T-cell (primary cell): ENCODE measurements at regions not wholly inside any gene's neighbourhood (a gene's known extent, or its start where the extent isn't known, plus 50 kb on each side); places are given as distances from the start of the nearest gene placed in this dataset.
"Not testable (repeated sequence)": the region's sequence is repeated elsewhere in the genome, so short reads cannot be mapped to it uniquely, and the experiment has no call there.

Experiments used
- ATAC-seq, 4 experiments: fragments of 200-7000 bp in 3 of 4; fragments of 150-1000 bp in 1 of 4; cut with Tn5 transposase; replicated peaks in 1 of 4; 1 replicate in 3 of 4; 2 replicates in 1 of 4; pipeline ENCODE4 v1.10.0; 2021; ENCODE audit warnings: moderate library complexity in 3 of 4, mild to moderate bottlenecking in 2 of 4, moderate number of reproducible peaks in 1 of 4
- CTCF ChIA-PET, 2 donors: fragments of 300-600 bp; sonication (Branson Sonifier 250); formaldehyde crosslinking; loops; one replicate each; lab custom pipeline; 2022; ENCODE audit warnings: antibody characterized with exemption in 2 of 2; lab: Charles Lee
- POLR2A ChIA-PET, 2 donors: fragments of 300-600 bp; sonication (Branson Sonifier 250); formaldehyde crosslinking; loops; one replicate each; lab custom pipeline; 2022; ENCODE audit warnings: antibody characterized with exemption in 2 of 2; lab: Charles Lee
- DNase-seq, 35 experiments: peaks; one replicate each; pipeline versions ENCODE4 v3.0.0 to v3.0.0-alpha.2; 2013 to 2023
- H3K27ac ChIP-seq: one replicate; pipeline ENCODE4 v1.5.1; 2013; ENCODE audit warnings: low read length
- H3K27me3 ChIP-seq, 2 experiments: replicated peaks in 1 of 2; 1 replicate in 1 of 2; 2 replicates in 1 of 2; pipeline versions ENCODE4 v1.6.1 to v1.7.0; 2013; ENCODE audit warnings: low read length in 1 of 2, mixed read lengths in 1 of 2; ENCODE audit not compliant: control insufficient read depth in 2 of 2, insufficient read depth in 2 of 2; ENCODE audit errors: extremely low read depth in 1 of 2
- H3K36me3 ChIP-seq, 2 donors: 1 replicate in 1 of 2; 2 replicates in 1 of 2; pipeline versions ENCODE4 v1.6.1 to v1.7.0; 2013; ENCODE audit warnings: low read length in 1 of 2; ENCODE audit not compliant: control insufficient read depth in 2 of 2, insufficient read depth in 1 of 2; ENCODE audit errors: extremely low read depth in 1 of 2
- H3K4me1 ChIP-seq, 2 experiments: 1 replicate in 1 of 2; 2 replicates in 1 of 2; pipeline versions ENCODE4 v1.6.1 to v1.7.0; 2013; ENCODE audit warnings: low read length in 2 of 2, mixed read lengths in 1 of 2; ENCODE audit not compliant: insufficient read depth in 2 of 2, control insufficient read depth in 1 of 2; ENCODE audit errors: extremely low read depth in 1 of 2
- H3K4me3 ChIP-seq, 2 donors: 1 replicate in 1 of 2; 2 replicates in 1 of 2; pipeline versions ENCODE4 v1.5.1 to v1.7.0; 2013; ENCODE audit warnings: mild to moderate bottlenecking in 2 of 2, low read length in 1 of 2, moderate library complexity in 1 of 2; ENCODE audit not compliant: control insufficient read depth in 1 of 2; ENCODE audit errors: extremely low read depth in 1 of 2
- H3K9me3 ChIP-seq: 2 replicates; pipeline ENCODE4 v1.7.0; 2013
- H3K27ac Mint-ChIP-seq, 2 donors: one replicate each; pipeline ENCODE4 v1.8.0; 2020 to 2021; ENCODE audit warnings: mild to moderate bottlenecking in 2 of 2, mixed read lengths in 2 of 2
- H3K27me3 Mint-ChIP-seq, 2 donors: one replicate each; pipeline ENCODE4 v1.8.0; 2021 to 2022; ENCODE audit warnings: mixed read lengths in 2 of 2
- H3K36me3 Mint-ChIP-seq: one replicate; pipeline ENCODE4 v1.8.0; 2021; ENCODE audit warnings: mixed read lengths
- H3K4me1 Mint-ChIP-seq, 3 donors: one replicate each; pipeline ENCODE4 v1.8.0; 2020 to 2022; ENCODE audit warnings: mixed read lengths in 3 of 3, mild to moderate bottlenecking in 1 of 3
- H3K4me3 Mint-ChIP-seq, 3 donors: one replicate each; pipeline ENCODE4 v1.8.0; 2020 to 2022; ENCODE audit warnings: mild to moderate bottlenecking in 3 of 3, mixed read lengths in 3 of 3, moderate library complexity in 3 of 3
- H3K9me3 Mint-ChIP-seq, 3 donors: one replicate each; pipeline ENCODE4 v1.8.0; 2020 to 2022; ENCODE audit warnings: mixed read lengths in 3 of 3
- WGBS: methylation state at CpG from one replicate; pipeline ENCODE4 v1.1.5; 2013; ENCODE audit warnings: missing lambda C conversion rate; ENCODE audit not compliant: insufficient coverage; 5-methylcytosine and 5-hydroxymethylcytosine counted together

- WGBS = no CpG with 5 or more reads among the region's 9 CpGs
- H3K9me3 ChIP-seq, H3K4me3 Mint-ChIP-seq, H3K4me1 Mint-ChIP-seq, H3K4me1 ChIP-seq, H3K9me3 Mint-ChIP-seq, H3K36me3 Mint-ChIP-seq, H3K4me3 ChIP-seq, POLR2A ChIA-PET, H3K36me3 ChIP-seq, H3K27me3 ChIP-seq, H3K27me3 Mint-ChIP-seq, H3K27ac ChIP-seq, DNase-seq, H3K27ac Mint-ChIP-seq, CTCF ChIA-PET: not testable (repeated sequence)
- peak; percentile 58 to 70 (median 62) for ATAC-seq
These were observed 125.6 kb upstream of the NBPF9 start for GRCh38 chr1:149228672-149229585.

- WGBS = no CpG with 5 or more reads among the region's 5 CpGs
- H3K9me3 Mint-ChIP-seq, H3K36me3 Mint-ChIP-seq, H3K27me3 ChIP-seq, DNase-seq, H3K4me1 ChIP-seq, POLR2A ChIA-PET, H3K4me3 Mint-ChIP-seq, H3K4me3 ChIP-seq, H3K36me3 ChIP-seq, H3K27ac Mint-ChIP-seq, CTCF ChIA-PET, H3K27ac ChIP-seq, H3K27me3 Mint-ChIP-seq, H3K4me1 Mint-ChIP-seq, H3K9me3 ChIP-seq: not testable (repeated sequence)
- ATAC-seq = peak; percentile 58 to 91 (median 78)
These were observed 126.5 kb upstream of the NBPF9 start for GRCh38 chr1:149229813-149230212.

DNA sequence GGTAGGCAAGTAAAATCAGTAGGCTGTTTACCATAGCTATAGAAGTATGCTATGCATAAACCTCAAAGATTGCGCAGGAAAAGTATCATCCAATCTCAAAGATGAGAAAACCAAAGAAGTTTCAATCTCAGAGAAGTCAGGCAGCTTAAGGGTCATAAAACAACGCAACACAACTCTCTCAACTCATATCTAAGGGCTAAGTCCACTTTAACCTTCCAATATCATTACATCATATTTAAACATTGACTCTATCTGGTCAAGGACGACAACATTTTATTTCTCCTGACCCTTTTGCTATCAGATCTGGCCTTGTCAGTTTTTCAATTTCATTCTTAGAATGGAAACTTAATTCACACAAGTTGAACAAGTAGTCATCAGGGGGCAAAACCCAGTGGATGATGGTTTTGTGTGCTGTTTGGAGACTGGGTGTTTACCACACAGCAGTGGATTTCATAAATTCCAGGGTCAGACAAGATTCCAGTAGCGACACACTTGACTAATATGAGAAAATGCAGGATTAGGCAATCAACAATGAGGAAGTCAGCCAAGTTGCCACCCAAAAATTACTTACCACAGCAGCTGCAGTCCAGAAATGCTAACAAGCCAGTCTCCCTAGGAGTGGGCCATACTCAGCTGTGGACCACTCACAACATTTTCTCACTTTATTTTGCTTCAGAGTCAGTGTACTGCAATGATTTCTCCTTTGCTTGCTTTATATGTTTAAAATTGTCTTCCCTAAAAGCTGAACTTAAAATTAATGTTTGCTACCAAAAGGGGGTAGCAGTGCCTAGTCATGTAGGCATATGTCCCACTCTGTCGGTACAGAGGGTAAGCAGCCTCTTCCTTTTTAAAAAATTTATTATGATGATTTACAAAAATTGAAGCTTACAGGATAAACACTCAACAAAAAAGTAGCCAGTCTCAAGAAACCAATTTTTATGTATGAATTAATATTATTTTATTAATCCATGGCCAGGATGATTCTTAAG lies 131.9 kb upstream of the NBPF9 start:
- H3K9me3 ChIP-seq, H3K27ac Mint-ChIP-seq, ATAC-seq, H3K4me3 Mint-ChIP-seq, H3K27me3 ChIP-seq, H3K9me3 Mint-ChIP-seq, H3K36me3 Mint-ChIP-seq, H3K4me3 ChIP-seq, H3K4me1 Mint-ChIP-seq, H3K4me1 ChIP-seq, CTCF ChIA-PET, DNase-seq, H3K27ac ChIP-seq, POLR2A ChIA-PET, H3K36me3 ChIP-seq, H3K27me3 Mint-ChIP-seq: not testable (repeated sequence)
- WGBS = no CpG with 5 or more reads among the region's 5 CpGs

- H3K4me1 ChIP-seq, H3K27ac ChIP-seq, DNase-seq, H3K4me3 ChIP-seq, H3K4me1 Mint-ChIP-seq, POLR2A ChIA-PET, ATAC-seq, H3K9me3 Mint-ChIP-seq, H3K36me3 ChIP-seq, H3K4me3 Mint-ChIP-seq, H3K27ac Mint-ChIP-seq, H3K9me3 ChIP-seq, H3K36me3 Mint-ChIP-seq, H3K27me3 Mint-ChIP-seq, H3K27me3 ChIP-seq: not testable (repeated sequence)
- WGBS = no CpG with 5 or more reads among the region's 4 CpGs
- CTCF ChIA-PET = interaction anchor here in 1 of 2 donors (0.6 kb wide), 1 partner anchor 38 kb away, joined by 4 read pairs; no protein-coding TSS in a partner anchor
These were observed 134.2 kb upstream of the NBPF9 start for GRCh38 chr1:149237515-149237914.

DNA sequence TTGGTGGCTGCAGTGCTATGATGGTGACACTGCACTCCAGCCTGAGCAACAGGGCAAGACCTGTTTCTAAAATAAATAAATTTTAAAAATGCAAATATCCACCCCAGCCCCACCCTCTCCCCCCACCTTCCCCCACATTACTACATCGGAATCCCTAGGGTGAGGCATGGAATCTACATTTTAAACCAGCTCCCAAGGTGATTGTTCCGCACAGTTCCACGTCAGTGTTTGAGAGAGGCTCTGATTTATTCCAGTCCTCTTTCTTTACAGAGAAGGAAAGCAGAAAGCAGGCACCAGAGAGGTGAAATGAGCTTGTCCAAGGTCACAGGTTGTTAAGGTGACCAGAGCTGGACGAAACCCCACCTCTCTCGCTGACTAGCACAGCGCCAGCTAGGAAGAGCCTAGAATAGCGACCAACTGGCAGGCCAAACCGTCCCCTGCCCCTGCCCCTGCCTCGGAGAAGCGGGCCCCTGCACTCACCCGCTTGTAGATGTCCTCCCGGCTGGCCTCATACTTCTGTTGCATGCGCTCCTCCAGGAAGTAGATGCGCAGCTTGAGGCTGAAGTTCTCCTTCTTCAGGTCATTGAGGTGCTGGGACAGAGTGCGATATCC lies 136.7 kb upstream of the NBPF9 start:
- H3K4me3 ChIP-seq, H3K4me1 Mint-ChIP-seq, DNase-seq, H3K36me3 Mint-ChIP-seq, H3K4me3 Mint-ChIP-seq, POLR2A ChIA-PET, H3K27ac Mint-ChIP-seq, ATAC-seq, H3K9me3 ChIP-seq, H3K27ac ChIP-seq, H3K27me3 Mint-ChIP-seq, H3K27me3 ChIP-seq, H3K4me1 ChIP-seq, CTCF ChIA-PET, H3K9me3 Mint-ChIP-seq, H3K36me3 ChIP-seq: not testable (repeated sequence)
- no CpG with 5 or more reads among the region's 15 CpGs for WGBS

GRCh38 chr1:149240530-149240929 lies 137.2 kb upstream of the NBPF9 start:
- CTCF ChIA-PET = not testable (repeated sequence)

More at GRCh38 chr1:149240530-149240929, 137.2 kb upstream of the NBPF9 start:
- H3K9me3 ChIP-seq, H3K27me3 Mint-ChIP-seq, DNase-seq, H3K27ac ChIP-seq, H3K36me3 ChIP-seq, H3K27me3 ChIP-seq, H3K4me3 ChIP-seq, H3K4me3 Mint-ChIP-seq, POLR2A ChIA-PET, H3K4me1 Mint-ChIP-seq, H3K9me3 Mint-ChIP-seq, ATAC-seq, H3K4me1 ChIP-seq, H3K27ac Mint-ChIP-seq, H3K36me3 Mint-ChIP-seq: not testable (repeated sequence)
- no CpG with 5 or more reads among the region's 14 CpGs for WGBS
